GM19438 (cell line): ENCODE measurements at regions not wholly inside any gene's neighbourhood (a gene's known extent, or its start where the extent isn't known, plus 50 kb on each side); places are given as distances from the start of the nearest gene placed in this dataset.
"Not testable (repeated sequence)": the region's sequence is repeated elsewhere in the genome, so short reads cannot be mapped to it uniquely, and the experiment has no call there.

ENCODE experiments used
- ATAC-seq: cut with Tn5 transposase; IDR thresholded peaks from one replicate; pipeline ENCODE4 v1.9.1; 2021; ENCODE audit warnings: low read depth; ENCODE audit not compliant: unreplicated experiment

DNA sequence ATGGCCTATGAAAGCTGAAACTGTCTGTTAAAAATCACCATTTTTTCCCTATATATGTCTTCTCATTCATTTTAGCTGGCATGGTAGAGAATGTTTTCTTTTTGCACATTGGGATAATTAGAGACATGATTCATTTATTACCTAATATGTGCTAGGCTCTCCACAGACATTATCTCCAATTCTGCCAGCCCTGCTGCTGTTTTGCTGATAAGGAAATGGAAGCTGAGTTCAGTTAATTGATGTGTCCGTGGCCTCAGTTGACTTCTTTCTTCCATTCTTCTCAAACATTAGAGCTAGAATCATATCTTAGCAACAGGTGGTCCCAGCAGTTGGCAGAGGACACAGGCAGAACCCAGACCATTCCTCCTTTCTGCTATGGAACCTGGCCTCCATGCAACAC, 644.1 kb upstream of the CITED2 start:
- no peak for ATAC-seq

DNA sequence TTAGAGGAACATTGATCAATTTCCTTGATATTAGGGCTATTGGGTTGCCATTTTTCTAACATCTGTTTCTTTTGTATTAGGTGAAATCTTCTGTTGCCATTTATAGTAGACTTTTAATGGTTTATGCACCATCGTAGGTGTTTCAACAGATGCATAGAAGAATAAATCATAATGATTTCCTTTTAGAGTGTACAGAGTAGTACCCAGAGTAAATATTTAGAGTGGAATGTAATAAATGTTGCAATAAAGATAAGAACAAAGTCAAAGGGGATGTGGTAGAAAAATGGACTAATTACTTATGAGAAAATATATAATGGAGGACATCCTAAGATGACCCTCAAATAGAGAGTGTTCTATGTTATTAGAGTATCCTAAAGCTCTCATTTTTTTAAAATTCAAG, 643.0 kb upstream of the CITED2 start:
- no peak for ATAC-seq

DNA sequence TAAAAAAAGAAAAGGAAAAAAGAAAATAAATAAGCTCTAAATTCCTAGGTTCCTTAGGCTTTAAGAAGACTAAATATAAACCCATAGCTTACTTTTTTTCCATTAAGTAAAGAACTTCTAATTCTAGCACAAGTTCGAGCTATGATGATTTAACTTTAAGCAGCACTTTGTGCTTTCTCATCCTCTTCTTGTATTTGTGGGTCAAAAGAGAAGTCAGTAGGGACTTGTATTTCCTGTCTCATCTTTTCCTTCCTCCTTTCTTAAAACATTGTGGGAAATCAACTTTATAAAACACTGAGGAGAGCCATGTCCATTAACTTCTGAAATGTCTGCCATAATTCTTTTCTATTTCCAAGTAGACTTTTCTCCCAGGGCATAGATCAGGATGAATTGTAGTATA, 637.7 kb upstream of the CITED2 start:
- ATAC-seq: no peak

DNA sequence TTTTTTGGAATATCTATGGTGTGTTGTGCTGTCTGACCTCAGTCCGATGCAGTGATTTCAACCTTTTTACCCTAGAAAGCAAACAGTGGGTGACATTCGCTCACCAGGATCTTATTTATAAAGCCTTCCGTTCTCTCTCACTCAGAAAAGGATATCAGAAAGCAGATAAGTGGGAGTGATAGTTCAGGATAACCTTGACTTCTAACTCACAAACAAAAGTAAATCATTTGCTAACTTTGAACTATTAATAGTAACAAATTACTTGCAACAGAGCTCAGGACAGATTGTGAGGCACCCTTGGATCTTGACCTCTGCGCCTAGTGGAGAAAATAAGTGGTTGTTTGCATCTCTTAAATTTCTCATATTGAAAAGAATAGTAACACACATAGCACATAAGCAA, 637.1 kb upstream of the CITED2 start:
- ATAC-seq: no peak

DNA sequence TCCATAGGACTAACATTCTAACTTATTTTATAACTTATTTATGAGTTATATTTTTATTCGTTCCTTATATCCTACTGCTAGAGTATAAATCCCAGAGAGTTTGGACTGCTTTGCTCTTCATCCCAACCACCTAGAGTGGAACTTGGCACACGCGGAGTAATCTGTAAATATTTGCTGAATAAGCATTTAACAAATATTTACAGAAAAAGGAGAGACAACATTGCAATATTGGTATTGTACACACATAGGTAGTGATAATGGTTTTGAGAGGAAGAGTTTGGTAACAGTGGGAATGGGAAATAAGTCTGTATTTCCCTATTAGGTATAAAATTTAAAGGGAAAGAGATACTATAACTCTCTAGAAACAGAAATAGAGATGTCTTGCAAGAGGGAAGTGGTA, 634.8 kb upstream of the CITED2 start:
- ATAC-seq: no peak

DNA sequence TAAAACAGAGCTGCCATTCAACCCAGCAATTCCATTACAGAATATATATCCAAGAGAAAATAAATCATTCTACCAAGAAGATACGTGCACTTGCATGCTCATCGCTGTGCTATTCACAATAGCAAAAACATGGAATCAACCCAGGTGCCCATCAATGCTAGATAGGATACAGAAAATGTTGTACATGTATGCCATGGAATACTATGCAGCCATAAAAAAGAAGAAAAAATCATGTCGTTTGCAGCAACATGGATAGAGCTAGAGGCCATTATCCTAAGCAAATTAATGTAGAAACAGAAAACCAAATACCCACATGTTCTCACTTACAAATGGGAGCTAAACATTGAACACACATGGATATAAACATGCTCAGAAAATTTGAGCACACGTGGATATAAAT, 633.1 kb upstream of the CITED2 start:
- no peak for ATAC-seq

DNA sequence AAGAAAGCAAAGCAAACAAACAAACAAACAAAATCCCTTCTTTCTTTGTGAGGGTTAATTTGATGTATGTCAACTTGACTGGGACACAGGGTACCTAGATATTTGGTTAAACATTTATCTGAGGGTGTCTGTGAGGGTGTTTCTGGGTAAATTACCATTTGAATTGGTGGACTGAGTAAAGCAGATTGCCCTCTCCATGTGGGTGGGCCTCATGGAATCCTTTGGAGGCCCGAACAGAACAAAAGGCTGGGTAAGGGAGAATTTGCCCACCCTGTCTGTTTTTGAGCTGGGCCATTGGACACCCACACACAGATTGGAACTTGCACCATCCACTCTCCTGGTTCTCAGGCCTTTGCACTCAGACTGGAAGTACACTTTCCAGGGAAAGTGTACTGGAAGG, 628.8 kb upstream of the CITED2 start:
- no peak for ATAC-seq

DNA sequence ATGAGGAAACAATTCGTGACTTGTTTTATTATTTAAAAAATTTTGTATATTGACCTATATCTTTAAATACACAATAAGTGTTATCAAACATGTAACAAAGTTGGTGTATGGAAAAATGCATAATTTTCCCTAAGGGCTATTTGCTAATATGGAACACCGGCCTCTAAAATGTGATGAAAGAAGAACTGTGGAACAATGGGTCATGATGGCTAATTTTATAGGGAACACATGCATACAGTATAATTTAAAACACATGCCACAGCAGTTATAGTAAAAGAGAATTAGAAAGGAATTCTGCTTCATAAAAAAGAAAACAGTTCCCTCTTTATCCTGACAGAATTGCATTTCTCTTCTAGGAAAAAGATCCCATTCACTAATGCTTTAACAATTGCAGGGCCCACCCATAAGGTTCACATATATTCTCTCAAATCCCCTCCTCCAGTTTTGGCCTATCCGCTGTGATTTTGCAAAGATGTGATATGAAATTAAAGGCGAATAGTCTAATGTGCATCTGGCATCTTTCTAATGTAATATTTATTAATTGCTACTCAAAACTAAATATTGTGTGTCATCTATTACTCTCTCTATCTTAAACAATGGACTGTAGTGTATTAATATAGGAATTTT, 628.1 kb upstream of the CITED2 start:
- no peak for ATAC-seq

DNA sequence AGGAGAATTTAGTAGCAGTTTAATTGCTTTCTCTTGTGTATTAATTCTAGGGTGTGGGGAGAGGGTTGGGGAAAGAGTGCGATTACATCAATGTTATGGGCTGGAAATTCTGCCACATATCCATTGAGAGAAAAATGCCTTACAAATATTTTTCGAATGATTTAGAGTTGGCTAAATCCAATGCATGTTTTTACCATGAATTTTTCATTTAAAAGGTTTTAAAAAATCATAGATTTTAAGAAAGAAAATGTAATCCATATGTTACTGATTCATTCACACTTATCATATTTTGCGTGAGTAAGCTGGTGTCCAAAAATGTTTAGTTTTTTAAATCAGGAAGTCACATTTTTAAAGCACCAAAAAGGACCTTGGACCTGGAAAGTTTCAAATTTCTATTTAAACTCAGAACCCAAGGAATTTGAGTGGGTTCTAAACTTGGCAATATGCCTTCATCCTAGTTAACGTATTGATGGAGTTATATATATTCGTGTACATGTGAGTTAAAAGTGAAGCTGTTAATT, 627.4 kb upstream of the CITED2 start:
- ATAC-seq: no peak

DNA sequence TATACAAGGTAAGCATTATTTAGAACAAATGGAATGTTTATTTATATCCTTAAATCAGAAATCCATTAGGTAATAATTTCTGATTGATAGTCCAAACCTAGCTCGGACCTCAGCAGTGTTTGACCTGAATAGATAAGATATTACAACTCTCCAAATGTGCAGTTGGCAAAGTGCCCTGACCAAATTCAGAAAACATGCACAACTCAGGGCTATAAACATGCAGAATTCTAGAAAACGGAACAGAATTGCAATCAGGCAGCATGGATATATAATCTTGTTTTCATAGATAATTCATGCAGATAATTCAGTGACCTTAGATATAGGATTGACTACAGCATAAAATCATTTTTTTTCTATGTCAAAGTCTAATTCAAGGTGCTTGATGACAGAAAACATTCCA, 626.6 kb upstream of the CITED2 start:
- no peak for ATAC-seq

DNA sequence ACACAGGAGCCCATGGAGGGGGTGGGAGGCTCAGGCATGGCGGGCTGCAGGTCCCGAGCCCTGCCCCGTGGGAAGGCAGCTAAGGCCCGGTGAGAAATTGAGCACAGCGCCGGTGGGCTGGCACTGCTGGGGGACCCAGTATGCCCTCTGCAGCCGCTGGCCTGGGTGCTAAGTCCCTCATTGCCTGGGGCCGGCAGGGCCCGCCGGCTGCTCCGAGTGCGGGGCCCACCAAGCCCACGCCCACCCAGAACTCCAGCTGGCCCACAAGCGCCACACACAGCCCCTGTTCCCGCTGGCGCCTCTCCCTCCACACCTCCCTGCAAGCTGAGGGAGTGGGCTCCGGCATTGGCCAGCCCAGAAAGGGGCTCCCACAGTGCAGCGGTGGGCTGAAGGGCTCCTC, 625.2 kb upstream of the CITED2 start:
- not testable (repeated sequence) for ATAC-seq

DNA sequence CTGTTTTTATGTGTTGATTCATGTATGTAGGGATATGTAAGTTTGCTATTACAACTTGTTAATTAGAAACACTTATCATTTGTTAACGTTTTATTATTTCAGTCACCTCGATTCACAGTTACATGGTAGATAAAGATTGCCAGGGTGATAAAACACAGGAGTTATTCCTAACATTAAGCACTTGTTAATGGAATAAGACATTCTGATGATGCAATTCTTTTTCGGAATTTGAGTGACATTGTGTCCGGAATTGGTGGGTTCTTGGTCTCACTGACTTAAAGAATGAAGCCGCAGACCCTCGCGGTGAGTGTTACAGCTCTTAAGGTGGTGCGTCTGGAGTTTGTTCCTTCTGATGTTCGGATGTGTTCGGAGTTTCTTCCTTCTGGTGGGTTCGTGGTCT, 624.0 kb upstream of the CITED2 start:
- not testable (repeated sequence) for ATAC-seq

DNA sequence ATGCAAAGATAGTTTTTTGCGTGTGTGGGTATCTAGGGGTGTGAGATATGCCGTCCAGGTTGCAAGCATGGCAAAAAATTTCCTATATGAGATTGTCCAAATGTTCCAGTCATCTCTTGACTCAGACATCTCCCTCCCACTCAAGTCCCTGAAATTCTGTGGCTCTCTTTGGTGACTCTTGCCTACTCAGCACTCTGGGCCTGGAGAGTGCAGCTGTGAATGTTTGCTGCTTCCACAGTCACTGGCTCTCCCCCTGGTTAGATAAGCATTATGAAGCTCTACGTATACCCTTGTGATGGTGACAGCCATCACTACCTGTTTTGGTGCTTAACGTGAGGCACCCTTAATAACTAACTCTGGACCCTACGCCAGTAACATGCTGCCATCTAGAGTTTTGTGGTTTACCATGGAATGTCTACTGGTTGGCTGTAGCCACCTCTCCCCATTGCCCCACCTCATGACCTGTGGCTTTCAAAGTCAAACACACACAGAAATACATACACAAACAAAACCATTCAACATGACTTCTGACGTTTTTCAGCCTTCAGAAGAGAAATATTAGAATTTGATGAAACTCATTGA, 621.9 kb upstream of the CITED2 start:
- peak; percentile 92 for ATAC-seq

DNA sequence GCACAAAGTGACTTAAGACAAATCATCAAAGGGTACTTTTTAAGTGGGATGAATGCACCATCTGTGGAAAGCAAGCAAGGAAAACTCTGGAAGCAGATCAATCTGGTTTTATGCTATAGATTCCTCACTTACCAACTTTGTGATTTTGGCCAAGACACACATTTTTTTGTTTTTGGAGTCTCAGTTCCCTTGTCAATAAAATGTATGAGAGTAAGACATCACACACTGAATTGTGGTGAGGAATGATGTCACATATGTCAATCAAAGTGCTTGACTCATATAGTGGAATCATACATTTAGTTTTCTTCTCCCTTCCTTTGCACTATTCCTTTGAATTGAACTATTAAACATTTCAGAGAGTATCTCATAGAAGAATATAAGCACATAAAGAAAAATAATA, 620.5 kb upstream of the CITED2 start:
- ATAC-seq: no peak

DNA sequence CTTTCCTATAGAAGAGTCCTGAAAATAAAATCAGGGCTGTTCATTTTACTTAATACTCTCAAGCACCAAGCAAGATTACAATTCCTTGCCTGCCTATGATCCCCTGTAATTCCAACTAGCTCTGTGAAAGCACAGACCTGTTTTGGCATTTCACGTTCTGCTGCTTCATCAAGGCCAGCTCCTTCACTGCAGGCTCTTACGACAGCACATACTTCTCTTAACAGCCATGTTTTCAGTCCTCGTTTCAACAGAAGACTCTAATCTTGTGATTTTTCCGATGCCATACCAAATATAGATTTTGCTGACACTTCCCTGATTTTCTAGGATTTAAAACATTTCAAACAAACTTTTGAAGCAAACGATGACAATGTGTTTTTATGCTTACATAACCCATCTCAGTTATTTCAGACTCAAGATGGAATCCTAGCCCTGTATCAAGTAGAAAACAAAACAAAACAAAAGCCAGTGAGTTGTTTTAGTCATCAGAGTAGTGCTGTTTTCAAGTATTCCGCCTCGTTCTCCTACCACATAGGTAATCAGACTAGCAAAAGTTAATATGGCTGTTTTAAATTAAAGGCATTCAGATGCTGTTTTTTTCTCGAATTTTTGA, 616.5 kb upstream of the CITED2 start:
- no peak for ATAC-seq

DNA sequence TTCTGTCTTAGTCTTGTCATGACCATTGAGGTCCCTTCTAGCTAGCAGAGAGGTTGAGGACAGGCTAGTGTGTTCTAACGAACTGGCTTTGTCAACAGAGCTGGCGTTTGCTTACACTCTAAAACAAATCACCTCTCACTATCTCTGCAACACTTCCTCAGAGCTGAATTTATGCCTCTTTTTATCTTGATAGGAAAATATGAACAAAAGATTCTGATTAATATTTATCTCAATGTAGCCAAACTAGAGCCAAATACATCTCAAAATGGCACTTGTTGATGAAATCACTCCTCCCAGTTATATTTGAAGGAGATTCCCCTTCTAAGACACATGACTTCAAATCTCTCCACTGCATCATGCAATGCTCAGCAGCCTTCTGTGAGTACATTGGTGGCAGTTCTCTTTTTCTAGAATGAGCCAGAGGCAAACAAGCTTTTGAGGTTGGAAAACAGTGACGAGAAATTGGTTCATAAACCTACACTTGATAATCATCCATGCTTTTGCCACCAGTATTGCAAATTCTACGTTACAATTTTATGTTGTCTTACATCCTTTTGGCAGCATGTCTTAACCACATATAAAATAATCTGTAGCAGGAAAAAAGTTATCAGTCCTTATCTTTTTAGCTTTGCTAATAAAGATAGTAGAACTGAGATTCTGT, 615.7 kb upstream of the CITED2 start:
- ATAC-seq: no peak

DNA sequence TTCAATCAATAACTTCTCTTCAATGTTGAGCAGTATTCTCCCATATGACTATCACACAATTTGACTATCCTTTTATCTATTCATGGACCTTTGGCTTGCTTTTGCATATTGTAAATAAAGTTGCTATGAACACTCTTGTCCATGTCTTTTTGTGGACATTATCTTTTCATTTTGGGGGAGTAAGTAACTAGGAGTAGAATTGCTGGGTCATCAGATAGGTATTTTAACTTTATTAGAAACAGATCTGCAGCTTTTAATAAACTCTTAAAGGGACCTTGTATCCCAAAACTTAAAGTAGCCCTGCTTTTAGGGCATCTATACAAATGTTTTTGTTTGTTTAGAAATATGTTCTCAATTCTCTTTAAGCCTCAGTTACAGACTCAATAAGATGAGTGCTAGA, 614.2 kb upstream of the CITED2 start:
- no peak for ATAC-seq

DNA sequence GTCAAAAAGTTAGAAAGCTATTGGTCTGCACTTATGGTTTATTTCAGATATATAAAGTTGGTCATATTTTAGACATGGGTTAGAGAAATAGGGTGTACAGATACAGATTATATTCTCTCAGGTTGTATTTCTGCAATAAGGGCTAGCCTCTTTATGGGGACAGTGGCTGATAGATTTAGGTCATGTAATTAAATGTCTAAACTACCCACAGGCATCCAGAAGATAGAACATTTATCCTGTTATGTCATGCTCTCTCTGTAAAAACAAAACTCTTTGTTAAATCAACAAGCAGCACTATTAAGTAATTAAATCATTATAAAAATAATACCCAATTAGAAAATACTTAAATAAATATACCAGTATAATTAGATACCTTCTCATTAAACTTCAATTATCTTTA, 612.6 kb upstream of the CITED2 start:
- ATAC-seq: no peak

DNA sequence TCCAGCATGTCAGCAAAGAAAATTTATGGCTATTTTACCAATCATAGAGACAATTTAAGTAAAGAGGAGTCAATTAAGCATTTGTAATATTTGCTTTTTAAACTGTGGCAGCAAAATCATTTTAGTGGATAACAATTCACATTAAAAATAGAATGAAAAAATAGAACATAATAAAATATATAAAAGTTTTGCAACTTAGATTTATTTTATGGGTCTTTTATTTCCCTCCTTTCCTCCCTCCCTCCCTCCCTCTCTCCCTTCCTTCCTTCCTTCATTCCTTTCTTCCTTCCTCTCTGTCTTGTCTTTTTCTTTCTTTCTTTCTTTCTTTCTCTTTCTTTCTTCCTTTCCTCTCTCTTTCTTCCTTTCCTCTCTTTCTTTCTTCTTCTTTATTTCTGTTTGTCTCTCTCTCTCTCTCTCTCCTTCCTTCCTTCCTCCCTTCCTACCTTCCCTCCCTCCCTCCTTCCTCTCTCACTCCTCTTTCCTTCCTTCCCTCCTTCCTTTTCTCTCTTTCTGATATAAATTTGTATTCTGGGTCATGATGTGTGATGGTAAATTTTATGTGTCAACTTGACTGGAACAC, 610.9 kb upstream of the CITED2 start:
- no peak for ATAC-seq

DNA sequence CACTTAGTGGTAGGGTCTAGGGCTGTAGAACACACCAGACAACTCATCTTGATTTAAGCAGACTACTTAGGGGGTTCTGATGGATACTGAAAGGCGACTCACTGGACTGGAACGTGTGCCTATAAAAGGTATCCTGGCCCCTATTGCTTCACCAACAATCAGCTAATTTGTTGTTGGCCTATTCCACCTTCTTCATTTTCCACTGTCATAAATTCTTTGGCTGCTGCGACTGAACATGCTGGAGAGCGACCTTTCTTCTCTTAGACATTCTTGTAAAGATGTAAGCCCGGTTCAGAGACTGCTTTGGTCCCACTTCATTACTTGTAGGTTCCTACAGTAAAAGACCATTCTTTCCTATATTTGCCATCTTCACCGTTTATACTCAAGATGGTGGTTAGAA, 609.9 kb upstream of the CITED2 start:
- ATAC-seq: no peak

DNA sequence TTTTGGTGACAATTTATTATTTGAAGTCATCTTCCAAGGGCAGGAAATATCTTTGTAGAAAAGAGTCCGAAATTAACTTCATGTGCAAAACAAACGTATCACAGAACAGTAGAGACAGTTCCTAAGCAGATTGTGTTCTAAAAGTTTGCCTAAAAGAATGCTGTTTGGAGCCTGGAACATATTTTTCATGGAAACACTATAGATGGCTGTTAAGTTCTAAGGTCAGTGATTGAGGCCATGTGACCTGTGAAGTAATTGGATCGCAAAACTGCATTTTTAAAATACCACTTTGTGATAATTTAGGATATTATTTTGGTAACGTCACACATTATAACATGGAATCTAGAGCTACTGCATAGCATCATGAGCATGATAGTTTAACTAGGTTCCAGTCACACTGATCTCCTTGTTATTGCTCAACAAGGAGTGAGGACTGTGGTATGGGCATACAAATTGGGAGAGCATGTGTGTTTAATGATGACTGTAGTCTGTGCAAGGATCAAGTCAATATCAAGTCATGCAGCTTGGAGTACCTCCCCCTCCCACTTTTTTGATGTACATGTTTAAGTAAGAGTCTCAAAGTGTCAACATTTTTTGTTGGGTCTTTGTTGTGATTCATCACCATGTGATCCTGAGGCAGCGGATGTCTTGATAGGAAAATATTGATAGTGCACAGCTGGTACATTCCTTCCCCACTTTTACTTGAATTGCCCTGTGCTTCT, 609.3 kb upstream of the CITED2 start:
- no peak for ATAC-seq
